ENCODE measurements at regions not wholly inside any gene's neighbourhood (a gene's known extent, or its start where the extent isn't known, plus 50 kb on each side); places are given as distances from the start of the nearest gene placed in this dataset.
"Not testable (repeated sequence)": the region's sequence is repeated elsewhere in the genome, so short reads cannot be mapped to it uniquely, and the experiment has no call there.

DNA sequence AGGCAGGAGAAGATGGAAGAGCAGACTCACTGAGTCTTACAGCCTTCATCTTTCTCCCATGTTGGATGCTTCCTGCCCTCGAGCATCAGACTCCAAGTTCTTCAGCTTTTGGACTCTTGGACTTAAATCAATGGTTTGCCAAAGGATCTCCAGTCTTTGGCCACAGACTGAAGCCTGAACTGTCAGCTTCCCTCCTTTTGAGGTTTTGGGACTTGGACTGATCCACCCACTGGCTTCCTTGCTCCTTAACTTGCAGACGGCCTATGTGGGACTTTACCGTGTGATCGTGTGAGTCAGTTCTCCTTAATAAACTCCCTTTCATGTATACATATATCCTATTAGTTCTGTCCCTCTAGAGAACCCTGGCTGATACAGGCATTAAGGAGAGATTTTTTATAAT lies 62.4 kb upstream of the TNIK start (continued):
- TF ChIP-seq, protein P1, sequence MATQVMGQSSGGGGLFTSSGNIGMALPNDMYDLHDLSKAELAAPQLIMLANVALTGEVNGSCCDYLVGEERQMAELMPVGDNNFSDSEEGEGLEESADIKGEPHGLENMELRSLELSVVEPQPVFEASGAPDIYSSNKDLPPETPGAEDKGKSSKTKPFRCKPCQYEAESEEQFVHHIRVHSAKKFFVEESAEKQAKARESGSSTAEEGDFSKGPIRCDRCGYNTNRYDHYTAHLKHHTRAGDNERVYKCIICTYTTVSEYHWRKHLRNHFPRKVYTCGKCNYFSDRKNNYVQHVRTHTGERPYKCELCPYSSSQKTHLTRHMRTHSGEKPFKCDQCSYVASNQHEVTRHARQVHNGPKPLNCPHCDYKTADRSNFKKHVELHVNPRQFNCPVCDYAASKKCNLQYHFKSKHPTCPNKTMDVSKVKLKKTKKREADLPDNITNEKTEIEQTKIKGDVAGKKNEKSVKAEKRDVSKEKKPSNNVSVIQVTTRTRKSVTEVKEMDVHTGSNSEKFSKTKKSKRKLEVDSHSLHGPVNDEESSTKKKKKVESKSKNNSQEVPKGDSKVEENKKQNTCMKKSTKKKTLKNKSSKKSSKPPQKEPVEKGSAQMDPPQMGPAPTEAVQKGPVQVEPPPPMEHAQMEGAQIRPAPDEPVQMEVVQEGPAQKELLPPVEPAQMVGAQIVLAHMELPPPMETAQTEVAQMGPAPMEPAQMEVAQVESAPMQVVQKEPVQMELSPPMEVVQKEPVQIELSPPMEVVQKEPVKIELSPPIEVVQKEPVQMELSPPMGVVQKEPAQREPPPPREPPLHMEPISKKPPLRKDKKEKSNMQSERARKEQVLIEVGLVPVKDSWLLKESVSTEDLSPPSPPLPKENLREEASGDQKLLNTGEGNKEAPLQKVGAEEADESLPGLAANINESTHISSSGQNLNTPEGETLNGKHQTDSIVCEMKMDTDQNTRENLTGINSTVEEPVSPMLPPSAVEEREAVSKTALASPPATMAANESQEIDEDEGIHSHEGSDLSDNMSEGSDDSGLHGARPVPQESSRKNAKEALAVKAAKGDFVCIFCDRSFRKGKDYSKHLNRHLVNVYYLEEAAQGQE (IDR thresholded peaks at IDR 0.05; ENCODE audit: unreplicated experiment): no peak
- TF ChIP-seq POLR2AphosphoS5 (IDR thresholded peaks at IDR 0.05; ENCODE audit: low read depth) (no peak), NANOG (IDR thresholded peaks at IDR 0.05; ENCODE audit: borderline replicate concordance) (no peak), ZNF331 (CRISPR knock-in tag; IDR thresholded peaks at IDR 0.05; ENCODE audit: low read depth) (no peak), CREB1 (CRISPR knock-in tag; IDR thresholded peaks at IDR 0.05; ENCODE audit: low read depth) (no peak)
- TF ChIP-seq, protein P2, sequence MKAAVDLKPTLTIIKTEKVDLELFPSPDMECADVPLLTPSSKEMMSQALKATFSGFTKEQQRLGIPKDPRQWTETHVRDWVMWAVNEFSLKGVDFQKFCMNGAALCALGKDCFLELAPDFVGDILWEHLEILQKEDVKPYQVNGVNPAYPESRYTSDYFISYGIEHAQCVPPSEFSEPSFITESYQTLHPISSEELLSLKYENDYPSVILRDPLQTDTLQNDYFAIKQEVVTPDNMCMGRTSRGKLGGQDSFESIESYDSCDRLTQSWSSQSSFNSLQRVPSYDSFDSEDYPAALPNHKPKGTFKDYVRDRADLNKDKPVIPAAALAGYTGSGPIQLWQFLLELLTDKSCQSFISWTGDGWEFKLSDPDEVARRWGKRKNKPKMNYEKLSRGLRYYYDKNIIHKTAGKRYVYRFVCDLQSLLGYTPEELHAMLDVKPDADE (IDR thresholded peaks at IDR 0.05): no peak

DNA sequence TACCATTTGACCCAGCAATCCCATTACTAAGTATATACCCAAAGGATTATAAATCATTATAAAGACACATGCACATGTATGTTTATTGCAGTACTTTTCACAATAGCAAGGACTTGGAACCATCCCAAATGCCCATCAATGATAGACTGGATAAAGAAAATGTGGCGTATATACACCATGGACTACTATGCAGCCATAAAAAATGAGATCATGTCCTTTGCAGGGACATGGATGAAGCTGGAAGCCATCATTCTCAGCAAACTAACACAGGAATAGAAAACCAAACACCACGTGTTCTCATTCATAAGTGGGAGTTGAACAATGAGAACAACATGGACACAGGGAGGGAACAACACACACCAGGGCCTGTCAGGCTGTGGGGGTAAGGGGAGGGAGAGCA lies 59.2 kb upstream of the TNIK start:
- not testable (repeated sequence) for H3K36me3 ChIP-seq (ENCODE audit: insufficient read depth); H3K27me3 ChIP-seq (ENCODE audit: insufficient read depth); H3K4me3 Mint-ChIP-seq; H3K27ac ChIP-seq (ENCODE audit: low read depth); ATAC-seq; H3K79me2 ChIP-seq (replicated peaks; ENCODE audit: insufficient read depth); H3K4me1 Mint-ChIP-seq; H3K4me3 ChIP-seq; H3K36me3 Mint-ChIP-seq (ENCODE audit: low read depth); H4K20me1 ChIP-seq (replicated peaks; ENCODE audit: insufficient read depth); H3K4me1 ChIP-seq (ENCODE audit: insufficient read depth); H3K9me2 ChIP-seq (ENCODE audit: insufficient read depth); H3K27ac Mint-ChIP-seq; H3K4me2 ChIP-seq; H3K9me3 Mint-ChIP-seq; H3K27me3 Mint-ChIP-seq (ENCODE audit: insufficient read depth, low read depth, poor library complexity); DNase-seq (ENCODE audit: low spot score); H3F3A ChIP-seq (replicated peaks; ENCODE audit: low read depth); H2AFZ ChIP-seq

DNA sequence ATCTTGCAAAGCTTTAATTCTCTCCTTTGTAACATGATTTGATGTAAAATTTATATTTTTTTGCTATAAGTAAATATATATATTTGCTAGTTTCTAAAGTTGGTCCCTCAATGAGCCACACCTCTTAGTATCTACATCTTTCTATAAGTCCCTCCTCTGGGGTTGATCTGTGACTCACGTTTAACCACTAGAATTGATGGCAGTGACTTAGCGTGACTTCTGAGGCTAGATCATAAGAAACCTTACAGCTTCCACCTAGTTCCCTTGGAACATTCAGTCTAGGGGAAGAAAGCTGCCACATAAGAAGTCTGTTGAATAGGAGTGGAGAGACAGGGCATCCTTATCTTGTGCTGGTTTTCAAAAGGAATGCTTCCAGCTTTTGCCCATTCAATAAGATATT lies 56.6 kb upstream of the TNIK start:
- Histone ChIP-seq H3K4me1 (ENCODE audit: insufficient read depth) (no peaks in the 10 kb centered on the region), H3K9me2 (ENCODE audit: insufficient read depth) (peaks cover 3% of the 10 kb centered on the region; the same call in 1 of the 2 replicates), H3F3A (replicated peaks; ENCODE audit: low read depth) (no peaks in the 10 kb centered on the region), H3K79me2 (replicated peaks; ENCODE audit: insufficient read depth) (no peaks in the 10 kb centered on the region), H3K27ac (ENCODE audit: low read depth) (no peak overlapping the region), H3K4me3 (no peak overlapping the region), H3K27me3 (ENCODE audit: insufficient read depth) (no peaks in the 10 kb centered on the region), H4K20me1 (replicated peaks; ENCODE audit: insufficient read depth) (no peaks in the 10 kb centered on the region), H3K4me2 (no peak overlapping the region), H3K36me3 (ENCODE audit: insufficient read depth) (no peaks in the 10 kb centered on the region), H2AFZ (no peak overlapping the region)
- Mint-ChIP-seq H3K4me3 (no peak overlapping the region), H3K36me3 (ENCODE audit: low read depth) (no peaks in the 10 kb centered on the region), H3K9me3 (no peaks in the 10 kb centered on the region), H3K27ac (no peak overlapping the region), H3K27me3 (ENCODE audit: insufficient read depth, low read depth, poor library complexity) (peaks cover 2% of the 10 kb centered on the region), H3K4me1 (no peaks in the 10 kb centered on the region)
- TF ChIP-seq NANOG (IDR thresholded peaks at IDR 0.05; ENCODE audit: borderline replicate concordance): no peak
- TF ChIP-seq, protein P2 (IDR thresholded peaks at IDR 0.05): no peak
- TF ChIP-seq ZNF331 (CRISPR knock-in tag; IDR thresholded peaks at IDR 0.05; ENCODE audit: low read depth): no peak
- TF ChIP-seq, protein P3, sequence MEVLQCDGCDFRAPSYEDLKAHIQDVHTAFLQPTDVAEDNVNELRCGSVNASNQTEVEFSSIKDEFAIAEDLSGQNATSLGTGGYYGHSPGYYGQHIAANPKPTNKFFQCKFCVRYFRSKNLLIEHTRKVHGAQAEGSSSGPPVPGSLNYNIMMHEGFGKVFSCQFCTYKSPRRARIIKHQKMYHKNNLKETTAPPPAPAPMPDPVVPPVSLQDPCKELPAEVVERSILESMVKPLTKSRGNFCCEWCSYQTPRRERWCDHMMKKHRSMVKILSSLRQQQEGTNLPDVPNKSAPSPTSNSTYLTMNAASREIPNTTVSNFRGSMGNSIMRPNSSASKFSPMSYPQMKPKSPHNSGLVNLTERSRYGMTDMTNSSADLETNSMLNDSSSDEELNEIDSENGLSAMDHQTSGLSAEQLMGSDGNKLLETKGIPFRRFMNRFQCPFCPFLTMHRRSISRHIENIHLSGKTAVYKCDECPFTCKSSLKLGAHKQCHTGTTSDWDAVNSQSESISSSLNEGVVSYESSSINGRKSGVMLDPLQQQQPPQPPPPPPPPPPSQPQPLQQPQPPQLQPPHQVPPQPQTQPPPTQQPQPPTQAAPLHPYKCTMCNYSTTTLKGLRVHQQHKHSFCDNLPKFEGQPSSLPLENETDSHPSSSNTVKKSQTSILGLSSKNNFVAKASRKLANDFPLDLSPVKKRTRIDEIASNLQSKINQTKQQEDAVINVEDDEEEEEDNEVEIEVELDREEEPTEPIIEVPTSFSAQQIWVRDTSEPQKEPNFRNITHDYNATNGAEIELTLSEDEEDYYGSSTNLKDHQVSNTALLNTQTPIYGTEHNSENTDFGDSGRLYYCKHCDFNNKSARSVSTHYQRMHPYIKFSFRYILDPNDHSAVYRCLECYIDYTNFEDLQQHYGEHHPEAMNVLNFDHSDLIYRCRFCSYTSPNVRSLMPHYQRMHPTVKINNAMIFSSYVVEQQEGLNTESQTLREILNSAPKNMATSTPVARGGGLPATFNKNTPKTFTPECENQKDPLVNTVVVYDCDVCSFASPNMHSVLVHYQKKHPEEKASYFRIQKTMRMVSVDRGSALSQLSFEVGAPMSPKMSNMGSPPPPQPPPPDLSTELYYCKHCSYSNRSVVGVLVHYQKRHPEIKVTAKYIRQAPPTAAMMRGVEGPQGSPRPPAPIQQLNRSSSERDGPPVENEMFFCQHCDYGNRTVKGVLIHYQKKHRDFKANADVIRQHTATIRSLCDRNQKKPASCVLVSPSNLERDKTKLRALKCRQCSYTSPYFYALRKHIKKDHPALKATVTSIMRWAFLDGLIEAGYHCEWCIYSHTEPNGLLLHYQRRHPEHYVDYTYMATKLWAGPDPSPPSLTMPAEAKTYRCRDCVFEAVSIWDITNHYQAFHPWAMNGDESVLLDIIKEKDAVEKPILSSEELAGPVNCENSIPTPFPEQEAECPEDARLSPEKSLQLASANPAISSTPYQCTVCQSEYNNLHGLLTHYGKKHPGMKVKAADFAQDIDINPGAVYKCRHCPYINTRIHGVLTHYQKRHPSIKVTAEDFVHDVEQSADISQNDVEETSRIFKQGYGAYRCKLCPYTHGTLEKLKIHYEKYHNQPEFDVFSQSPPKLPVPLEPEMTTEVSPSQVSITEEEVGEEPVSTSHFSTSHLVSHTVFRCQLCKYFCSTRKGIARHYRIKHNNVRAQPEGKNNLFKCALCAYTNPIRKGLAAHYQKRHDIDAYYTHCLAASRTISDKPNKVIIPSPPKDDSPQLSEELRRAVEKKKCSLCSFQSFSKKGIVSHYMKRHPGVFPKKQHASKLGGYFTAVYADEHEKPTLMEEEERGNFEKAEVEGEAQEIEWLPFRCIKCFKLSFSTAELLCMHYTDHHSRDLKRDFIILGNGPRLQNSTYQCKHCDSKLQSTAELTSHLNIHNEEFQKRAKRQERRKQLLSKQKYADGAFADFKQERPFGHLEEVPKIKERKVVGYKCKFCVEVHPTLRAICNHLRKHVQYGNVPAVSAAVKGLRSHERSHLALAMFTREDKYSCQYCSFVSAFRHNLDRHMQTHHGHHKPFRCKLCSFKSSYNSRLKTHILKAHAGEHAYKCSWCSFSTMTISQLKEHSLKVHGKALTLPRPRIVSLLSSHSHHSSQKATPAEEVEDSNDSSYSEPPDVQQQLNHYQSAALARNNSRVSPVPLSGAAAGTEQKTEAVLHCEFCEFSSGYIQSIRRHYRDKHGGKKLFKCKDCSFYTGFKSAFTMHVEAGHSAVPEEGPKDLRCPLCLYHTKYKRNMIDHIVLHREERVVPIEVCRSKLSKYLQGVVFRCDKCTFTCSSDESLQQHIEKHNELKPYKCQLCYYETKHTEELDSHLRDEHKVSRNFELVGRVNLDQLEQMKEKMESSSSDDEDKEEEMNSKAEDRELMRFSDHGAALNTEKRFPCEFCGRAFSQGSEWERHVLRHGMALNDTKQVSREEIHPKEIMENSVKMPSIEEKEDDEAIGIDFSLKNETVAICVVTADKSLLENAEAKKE (CRISPR knock-in tag; IDR thresholded peaks at IDR 0.05): no peak
- no peak for TF ChIP-seq CREB1 (CRISPR knock-in tag; IDR thresholded peaks at IDR 0.05; ENCODE audit: low read depth)
- ATAC-seq (no peak), DNase-seq (ENCODE audit: low spot score) (no peak)

Data from GM23338 (cell line).